GM23338 (cell line): ENCODE measurements at regions not wholly inside any gene's neighbourhood (a gene's known extent, or its start where the extent isn't known, plus 50 kb on each side); places are given as distances from the start of the nearest gene placed in this dataset.
A peak's percentile ranks its signal among the peaks of the same experiment; 100 is the strongest.

Experiments used
- ATAC-seq: fragments of 200-7000 bp; cut with Tn5 transposase; 3 replicates; pipeline ENCODE4 v1.9.1; 2020
- DNase-seq: peaks from one replicate; pipeline ENCODE4 v3.0.0-alpha.2; 2015; ENCODE audit warnings: low spot score
- H2AFZ ChIP-seq: fragments of 200-600 bp; sonication (generic); 2 replicates; pipeline ENCODE4 v1.8.0; 2016; ENCODE audit warnings: antibody characterized with exemption, mild to moderate bottlenecking, moderate library complexity
- H3F3A ChIP-seq: fragments of 200-600 bp; sonication (generic); replicated peaks from 2 replicates; pipeline ENCODE4 v1.8.0; 2017; ENCODE audit warnings: antibody characterized with exemption, mixed run types, low read depth
- H3K27ac ChIP-seq: fragments of 200-600 bp; sonication (generic); 2 replicates; pipeline ENCODE4 v1.6.1; 2016; ENCODE audit warnings: low read depth
- H3K27me3 ChIP-seq: fragments of 200-600 bp; sonication (generic); 2 replicates; pipeline ENCODE4 v1.8.0; 2016; ENCODE audit warnings: mild to moderate bottlenecking, mixed run types, moderate library complexity; ENCODE audit not compliant: insufficient read depth
- H3K36me3 ChIP-seq: fragments of 200-600 bp; sonication (generic); 2 replicates; pipeline ENCODE4 v1.8.0; 2016; ENCODE audit warnings: mild to moderate bottlenecking; ENCODE audit not compliant: insufficient read depth
- H3K4me1 ChIP-seq: fragments of 200-600 bp; sonication (generic); 2 replicates; pipeline ENCODE4 v1.8.0; 2016; ENCODE audit warnings: mild to moderate bottlenecking, moderate library complexity; ENCODE audit not compliant: insufficient read depth
- H3K4me2 ChIP-seq: fragments of 200-600 bp; sonication (generic); 2 replicates; pipeline ENCODE4 v1.7.1; 2017; ENCODE audit warnings: mixed run types
- H3K4me3 ChIP-seq: fragments of 200-600 bp; sonication (generic); 2 replicates; pipeline ENCODE4 v1.6.1; 2016; ENCODE audit warnings: mixed run types
- H3K79me2 ChIP-seq: fragments of 200-600 bp; sonication (generic); replicated peaks from 2 replicates; pipeline ENCODE4 v1.8.0; 2017; ENCODE audit warnings: mild to moderate bottlenecking; ENCODE audit not compliant: insufficient read depth
- H3K9me2 ChIP-seq: fragments of 200-600 bp; sonication (generic); 2 replicates; pipeline ENCODE4 v1.8.0; 2017; ENCODE audit not compliant: insufficient read depth
- H4K20me1 ChIP-seq: fragments of 200-600 bp; sonication (generic); replicated peaks from 2 replicates; pipeline ENCODE4 v1.8.0; 2017; ENCODE audit warnings: mild to moderate bottlenecking; ENCODE audit not compliant: insufficient read depth
- H3K27ac Mint-ChIP-seq: 2 replicates; pipeline ENCODE4 v1.8.0; 2020; ENCODE audit warnings: inconsistent platforms, mild to moderate bottlenecking, moderate library complexity, mixed read lengths
- H3K27me3 Mint-ChIP-seq: 3 replicates; pipeline ENCODE4 v1.8.0; 2022; ENCODE audit warnings: low read depth, mild to moderate bottlenecking, moderate library complexity, mixed read lengths, inconsistent platforms; ENCODE audit not compliant: insufficient read depth, poor library complexity
- H3K36me3 Mint-ChIP-seq: 3 replicates; pipeline ENCODE4 v1.8.0; 2021; ENCODE audit warnings: low read depth, mild to moderate bottlenecking, inconsistent platforms, moderate library complexity, mixed read lengths
- H3K4me1 Mint-ChIP-seq: 3 replicates; pipeline ENCODE4 v1.8.0; 2020; ENCODE audit warnings: mild to moderate bottlenecking, inconsistent platforms, mixed read lengths
- H3K4me3 Mint-ChIP-seq: 3 replicates; pipeline ENCODE4 v1.8.0; 2021; ENCODE audit warnings: moderate library complexity, mild to moderate bottlenecking, inconsistent platforms, mixed read lengths
- H3K9me3 Mint-ChIP-seq: 3 replicates; pipeline ENCODE4 v1.8.0; 2020; ENCODE audit warnings: moderate library complexity, mild to moderate bottlenecking, inconsistent platforms, mixed read lengths
- REST ChIP-seq: IDR thresholded peaks from one replicate; pipeline ENCODE4 v1.6.1; 2018; ENCODE audit warnings: antibody characterized with exemption; ENCODE audit not compliant: unreplicated experiment
- ZNF114 ChIP-seq: fragments of 250-450 bp; sonication (Bioruptor Pico); IDR thresholded peaks from 2 replicates; pipeline ENCODE4 v1.5.0; 2020; ENCODE audit warnings: mild to moderate bottlenecking, moderate library complexity
- ZNF462 ChIP-seq: fragments of 250-450 bp; sonication (Bioruptor Pico); IDR thresholded peaks from 2 replicates; pipeline ENCODE4 v1.5.0; 2020; ENCODE audit warnings: mild to moderate bottlenecking, moderate library complexity

DNA sequence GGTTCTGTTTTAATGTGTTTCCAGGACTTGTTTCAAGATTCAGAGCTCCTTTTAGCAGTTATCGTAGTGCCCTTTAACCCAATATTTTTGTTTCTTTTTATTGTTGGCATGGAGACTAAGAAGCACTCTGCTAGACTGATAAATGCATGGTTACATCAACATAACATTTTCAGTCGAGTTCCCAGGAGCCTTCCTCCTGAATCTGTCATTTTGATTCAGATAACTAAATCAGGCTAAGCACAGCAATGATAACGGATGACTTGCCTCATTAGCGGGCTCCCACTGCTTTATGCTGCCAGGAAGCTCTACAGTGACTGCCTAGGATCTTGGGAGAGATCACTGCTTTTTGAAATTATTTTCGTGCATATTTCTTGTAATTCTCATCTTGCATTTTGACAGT, 772.8 kb upstream of the GJE1 start (continued):
- TF ChIP-seq REST = no peak
- TF ChIP-seq ZNF462 = no peak
- TF ChIP-seq ZNF114 (CRISPR knock-in tag) = no peak

- Mint-ChIP-seq H3K27ac (no peak overlapping the region), H3K9me3 (peaks cover 9% of the 10 kb centered on the region), H3K27me3 (no peaks in the 10 kb centered on the region), H3K36me3 (peaks cover 19% of the 10 kb centered on the region; the same call in 2 of the 3 replicates), H3K4me3 (no peak overlapping the region), H3K4me1 (no peaks in the 10 kb centered on the region)
- no peaks in the 10 kb centered on the region for H3K36me3 ChIP-seq
- H4K20me1 ChIP-seq = no peaks in the 10 kb centered on the region
- no peak overlapping the region for H3K4me2 ChIP-seq
- no peaks in the 10 kb centered on the region for H3K27me3 ChIP-seq
- H2AFZ ChIP-seq = no peak overlapping the region
- H3K79me2 ChIP-seq = no peaks in the 10 kb centered on the region
- no peaks in the 10 kb centered on the region for H3K9me2 ChIP-seq
- no peaks in the 10 kb centered on the region for H3K4me1 ChIP-seq
- no peak overlapping the region for H3K27ac ChIP-seq
- DNase-seq = peak; percentile 37
- H3F3A ChIP-seq = no peaks in the 10 kb centered on the region
- H3K4me3 ChIP-seq = no peak overlapping the region
- no peak for ATAC-seq
- TF ChIP-seq ZNF462 = no peak
Measured at GRCh38 chr6:141354191-141354955, 778.4 kb upstream of the GJE1 start.
